Thoracic aorta (tissue), 2 donors: ENCODE measurements at regions not wholly inside any gene's neighbourhood (a gene's known extent, or its start where the extent isn't known, plus 50 kb on each side); places are given as distances from the start of the nearest gene placed in this dataset.

Experiments used
- ATAC-seq: fragments of 150-250 bp; one replicate; pipeline ENCODE4 v1.8.0; 2017; ENCODE audit warnings: low read depth; ENCODE audit not compliant: insufficient number of reproducible peaks, low FRiP score
- DNase-seq: peaks from one replicate; pipeline ENCODE4 v3.0.0-alpha.2; 2020; ENCODE audit warnings: low spot score
- H3K27ac ChIP-seq, 2 donors: fragments of 200-600 bp; sonication (generic); 1 replicate in 1 of 2; 2 replicates in 1 of 2; pipeline ENCODE4 v1.5.1; 2016; ENCODE audit warnings: mild to moderate bottlenecking in 2 of 2, moderate library complexity in 2 of 2
- H3K27me3 ChIP-seq: fragments of 200-600 bp; sonication (generic); replicated peaks from 2 replicates; pipeline ENCODE4 v1.6.0; 2016; ENCODE audit warnings: mild to moderate bottlenecking; ENCODE audit not compliant: insufficient read depth
- H3K36me3 ChIP-seq: fragments of 200-600 bp; sonication (generic); one replicate; pipeline ENCODE4 v1.5.1; 2016
- H3K4me1 ChIP-seq, 2 donors: fragments of 200-600 bp; sonication (generic); 1 replicate in 1 of 2; 2 replicates in 1 of 2; pipeline versions ENCODE4 v1.5.1 to v1.6.0; 2016; ENCODE audit warnings: low read depth in 2 of 2, mild to moderate bottlenecking in 1 of 2; ENCODE audit not compliant: control insufficient read depth in 1 of 2
- H3K4me3 ChIP-seq: fragments of 200-600 bp; sonication (generic); 2 replicates; pipeline ENCODE4 v1.5.1; 2016; ENCODE audit warnings: mild to moderate bottlenecking
- H3K9me3 ChIP-seq: fragments of 200-600 bp; sonication (generic); 2 replicates; pipeline ENCODE4 v1.5.1; 2016
- TF ChIP-seq, protein P1 (sequence below): fragments of 200-600 bp; sonication (generic); IDR thresholded peaks from one replicate; pipeline ENCODE4 v1.5.1; 2019; ENCODE audit warnings: antibody characterized with exemption

DNA sequence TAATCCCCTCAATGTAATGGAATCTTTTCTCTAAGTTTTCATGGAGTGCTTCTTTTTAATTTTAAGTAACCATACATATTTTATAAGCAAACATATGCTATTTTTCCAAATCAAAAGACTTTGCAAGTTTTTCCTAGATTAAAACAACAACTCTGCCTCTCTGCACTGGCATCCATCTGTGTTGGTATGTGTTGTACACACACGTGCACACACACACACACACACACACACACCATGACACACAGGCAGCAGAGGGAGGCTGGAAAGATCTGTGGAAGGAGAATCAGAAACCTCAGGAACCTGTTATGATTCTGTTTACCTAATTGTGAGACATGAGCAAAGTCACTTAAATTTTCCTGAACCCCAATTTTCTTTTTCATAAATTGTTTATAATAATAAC lies 295.0 kb upstream of the PRDM1 start:
- ATAC-seq (no peak), DNase-seq (no peak)
- Histone ChIP-seq H3K9me3 (no peaks in the 10 kb centered on the region), H3K36me3 (no peaks in the 10 kb centered on the region), H3K4me3 (no peak overlapping the region), H3K27ac (no peak overlapping the region), H3K27me3 (no peaks in the 10 kb centered on the region), H3K4me1 (peaks cover 0 to 4% of the 10 kb centered on the region in 2 donors)
- TF ChIP-seq, protein P1, sequence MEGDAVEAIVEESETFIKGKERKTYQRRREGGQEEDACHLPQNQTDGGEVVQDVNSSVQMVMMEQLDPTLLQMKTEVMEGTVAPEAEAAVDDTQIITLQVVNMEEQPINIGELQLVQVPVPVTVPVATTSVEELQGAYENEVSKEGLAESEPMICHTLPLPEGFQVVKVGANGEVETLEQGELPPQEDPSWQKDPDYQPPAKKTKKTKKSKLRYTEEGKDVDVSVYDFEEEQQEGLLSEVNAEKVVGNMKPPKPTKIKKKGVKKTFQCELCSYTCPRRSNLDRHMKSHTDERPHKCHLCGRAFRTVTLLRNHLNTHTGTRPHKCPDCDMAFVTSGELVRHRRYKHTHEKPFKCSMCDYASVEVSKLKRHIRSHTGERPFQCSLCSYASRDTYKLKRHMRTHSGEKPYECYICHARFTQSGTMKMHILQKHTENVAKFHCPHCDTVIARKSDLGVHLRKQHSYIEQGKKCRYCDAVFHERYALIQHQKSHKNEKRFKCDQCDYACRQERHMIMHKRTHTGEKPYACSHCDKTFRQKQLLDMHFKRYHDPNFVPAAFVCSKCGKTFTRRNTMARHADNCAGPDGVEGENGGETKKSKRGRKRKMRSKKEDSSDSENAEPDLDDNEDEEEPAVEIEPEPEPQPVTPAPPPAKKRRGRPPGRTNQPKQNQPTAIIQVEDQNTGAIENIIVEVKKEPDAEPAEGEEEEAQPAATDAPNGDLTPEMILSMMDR = no peak

DNA sequence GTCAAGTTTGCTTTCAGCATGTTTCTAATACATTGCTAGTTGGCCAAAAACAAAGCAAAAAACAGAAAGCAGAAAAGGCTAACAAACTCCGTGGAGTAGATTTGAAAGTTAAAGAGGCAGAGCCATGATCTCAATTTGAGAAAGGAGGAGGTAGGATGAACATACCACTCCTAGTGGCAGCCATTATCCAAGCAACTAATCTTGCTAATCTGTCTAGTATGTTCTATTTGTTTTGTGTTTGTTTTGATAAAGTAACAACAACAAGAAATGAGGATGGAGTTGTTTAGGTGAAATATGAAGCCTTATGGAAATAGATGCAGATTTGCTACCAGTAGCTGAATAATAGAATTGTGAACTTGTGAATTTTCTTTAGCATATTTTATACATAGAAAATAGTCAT lies 295.5 kb upstream of the PRDM1 start:
- Histone ChIP-seq H3K4me3 (no peak overlapping the region), H3K4me1 (peaks cover 0 to 4% of the 10 kb centered on the region in 2 donors), H3K27ac (no peak overlapping the region), H3K36me3 (no peaks in the 10 kb centered on the region), H3K9me3 (no peaks in the 10 kb centered on the region), H3K27me3 (no peaks in the 10 kb centered on the region)
- DNase-seq (no peak), ATAC-seq (no peak)
- TF ChIP-seq, protein P1 = no peak

DNA sequence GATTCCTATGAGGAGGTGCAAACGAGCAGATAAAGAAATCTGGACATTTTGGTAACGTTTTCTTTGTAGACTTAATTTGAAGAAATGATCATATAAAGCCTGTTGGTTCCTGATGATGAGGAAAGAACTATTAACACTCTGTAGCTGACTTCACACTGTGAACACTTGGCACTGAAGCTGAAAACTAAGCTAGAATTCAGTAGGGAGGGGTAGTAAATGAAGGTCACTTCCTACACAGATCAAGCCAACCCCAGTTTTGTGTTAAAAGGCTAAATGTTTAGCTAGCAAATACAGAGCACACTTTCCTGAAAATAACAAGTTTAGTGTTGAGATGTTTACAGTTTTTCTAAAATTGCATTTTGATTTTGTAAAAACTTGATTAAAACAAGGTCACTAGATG lies 296.2 kb upstream of the PRDM1 start:
- ATAC-seq = no peak

DNA sequence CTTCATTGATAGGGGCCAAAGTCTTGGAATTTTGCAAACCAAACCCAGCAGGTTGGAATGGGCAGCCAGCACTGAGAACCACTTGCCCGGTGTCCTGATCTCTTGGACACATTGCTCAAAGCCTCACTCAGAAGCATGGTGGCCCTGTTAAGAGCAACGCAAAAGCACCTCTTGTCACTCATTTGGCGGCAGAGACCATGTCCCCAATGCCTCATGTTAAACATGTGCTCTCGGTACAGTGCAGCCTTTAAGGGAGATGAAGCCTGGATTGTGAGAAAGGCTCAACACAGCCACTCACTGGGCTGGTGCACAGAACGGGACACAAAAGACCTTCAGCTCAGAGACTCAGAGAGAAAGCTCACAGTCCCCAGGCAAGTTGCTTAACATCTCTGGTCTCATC lies 298.4 kb upstream of the PRDM1 start:
- Histone ChIP-seq H3K27me3 (no peaks in the 10 kb centered on the region), H3K9me3 (no peaks in the 10 kb centered on the region), H3K4me1 (no peaks in the 10 kb centered on the region), H3K4me3 (no peak overlapping the region), H3K36me3 (no peaks in the 10 kb centered on the region), H3K27ac (no peak overlapping the region)
- TF ChIP-seq, protein P1 = no peak
- DNase-seq = no peak
- no peak for ATAC-seq

More for the DNA sequence above, 296.2 kb upstream of the PRDM1 start:
- Histone ChIP-seq H3K4me1 (peaks cover 0 to 4% of the 10 kb centered on the region in 2 donors), H3K27ac (no peak overlapping the region), H3K36me3 (no peaks in the 10 kb centered on the region), H3K27me3 (no peaks in the 10 kb centered on the region), H3K4me3 (no peak overlapping the region), H3K9me3 (no peaks in the 10 kb centered on the region)
- TF ChIP-seq, protein P1 = no peak
- DNase-seq = no peak

DNA sequence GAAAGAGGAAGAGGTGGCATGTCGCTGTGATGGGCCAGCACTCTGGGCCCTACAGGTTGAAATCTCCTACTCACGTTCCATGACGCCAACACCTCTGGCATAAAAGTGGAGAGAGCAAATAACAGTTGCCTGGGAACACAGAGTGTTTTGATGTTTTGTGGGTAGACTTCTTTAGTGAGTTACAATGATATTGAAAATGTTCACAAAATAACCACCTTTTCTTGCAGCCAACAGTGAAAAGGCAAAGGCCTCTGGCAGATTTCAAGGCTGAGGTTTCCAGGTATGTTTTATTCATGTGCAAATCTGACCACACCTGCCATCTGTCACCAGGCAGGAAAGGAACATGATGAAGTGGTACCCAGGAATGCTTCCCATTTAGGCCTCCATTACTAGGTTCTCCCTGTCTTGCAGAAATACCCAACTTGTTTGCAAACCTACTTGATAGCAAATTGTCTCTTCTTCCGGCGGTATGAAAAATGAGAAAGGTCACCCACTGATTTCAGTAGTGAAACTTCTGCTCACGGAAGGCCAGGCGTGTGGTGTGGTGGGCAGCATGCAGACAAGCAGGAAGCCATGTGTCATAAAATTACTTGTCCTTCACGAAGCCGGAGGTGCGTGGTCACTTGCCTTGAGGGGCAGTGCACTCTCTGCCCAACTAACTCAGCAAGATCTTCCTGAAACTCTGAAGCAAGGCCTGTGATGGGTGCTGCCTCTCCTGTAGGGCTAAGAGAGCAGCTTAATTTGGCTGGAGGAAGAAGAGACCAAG lies 299.1 kb upstream of the PRDM1 start:
- ATAC-seq = no peak
- no peak overlapping the region for H3K4me3 ChIP-seq
- H3K9me3 ChIP-seq = no peaks in the 10 kb centered on the region
- H3K4me1 ChIP-seq = no peaks in the 10 kb centered on the region
- no peaks in the 10 kb centered on the region for H3K36me3 ChIP-seq
- TF ChIP-seq, protein P1 = no peak
- H3K27ac ChIP-seq = no peak overlapping the region
- DNase-seq = no peak
- H3K27me3 ChIP-seq = no peaks in the 10 kb centered on the region
